CD4-positive, alpha-beta T cell treated with Interleukin-17A for 4 hours (primary cell): ENCODE measurements at regions not wholly inside any gene's neighbourhood (a gene's known extent, or its start where the extent isn't known, plus 50 kb on each side); places are given as distances from the start of the nearest gene placed in this dataset.
"Not testable (repeated sequence)": the region's sequence is repeated elsewhere in the genome, so short reads cannot be mapped to it uniquely, and the experiment has no call there.

Experiments
- DNase-seq: peaks from one replicate; pipeline ENCODE4 v3.0.0-alpha.2; 2020; ENCODE audit warnings: mixed read lengths

- no peak for DNase-seq
Measured at GRCh38 chr4:154164931-154165839, 326.4 kb downstream of the DCHS2 start.

DNA sequence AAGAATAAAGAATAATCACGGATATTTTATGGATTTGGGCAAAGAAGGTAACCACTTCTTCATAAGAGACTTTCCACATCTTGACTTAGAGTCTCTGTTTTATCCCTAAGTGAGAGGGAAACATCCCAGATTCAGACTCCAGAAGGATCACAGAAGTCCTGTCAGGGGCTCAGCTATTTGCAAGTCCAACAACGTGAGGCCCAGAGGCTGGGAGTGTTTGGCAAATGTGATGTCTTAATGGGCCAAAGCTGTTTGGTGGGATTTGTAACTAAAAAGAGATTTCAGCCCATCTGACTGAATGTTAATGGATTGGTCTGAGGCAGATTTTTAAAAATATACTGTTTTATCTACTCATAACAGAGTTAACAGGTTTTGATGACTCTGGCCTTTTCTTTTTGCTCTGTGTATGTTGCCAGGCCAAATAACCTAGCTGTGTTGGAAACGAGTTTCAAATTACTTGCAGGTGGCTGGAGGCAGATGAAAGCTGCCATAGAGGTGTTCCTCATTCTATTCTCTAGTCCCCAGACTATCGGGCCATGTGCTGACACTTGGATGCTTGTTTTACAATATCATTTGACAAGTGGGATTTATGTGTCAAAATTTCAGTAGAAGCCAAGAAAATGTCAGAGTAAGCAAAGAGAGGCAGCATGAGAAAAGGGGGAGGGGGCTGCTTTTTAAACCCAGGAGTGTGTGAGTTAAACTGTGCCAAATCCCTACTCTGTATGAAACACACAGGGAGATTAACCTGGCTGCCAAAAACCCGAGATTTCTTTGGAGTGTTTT is 330.9 kb downstream of the DCHS2 start:
- no peak for DNase-seq

DNA sequence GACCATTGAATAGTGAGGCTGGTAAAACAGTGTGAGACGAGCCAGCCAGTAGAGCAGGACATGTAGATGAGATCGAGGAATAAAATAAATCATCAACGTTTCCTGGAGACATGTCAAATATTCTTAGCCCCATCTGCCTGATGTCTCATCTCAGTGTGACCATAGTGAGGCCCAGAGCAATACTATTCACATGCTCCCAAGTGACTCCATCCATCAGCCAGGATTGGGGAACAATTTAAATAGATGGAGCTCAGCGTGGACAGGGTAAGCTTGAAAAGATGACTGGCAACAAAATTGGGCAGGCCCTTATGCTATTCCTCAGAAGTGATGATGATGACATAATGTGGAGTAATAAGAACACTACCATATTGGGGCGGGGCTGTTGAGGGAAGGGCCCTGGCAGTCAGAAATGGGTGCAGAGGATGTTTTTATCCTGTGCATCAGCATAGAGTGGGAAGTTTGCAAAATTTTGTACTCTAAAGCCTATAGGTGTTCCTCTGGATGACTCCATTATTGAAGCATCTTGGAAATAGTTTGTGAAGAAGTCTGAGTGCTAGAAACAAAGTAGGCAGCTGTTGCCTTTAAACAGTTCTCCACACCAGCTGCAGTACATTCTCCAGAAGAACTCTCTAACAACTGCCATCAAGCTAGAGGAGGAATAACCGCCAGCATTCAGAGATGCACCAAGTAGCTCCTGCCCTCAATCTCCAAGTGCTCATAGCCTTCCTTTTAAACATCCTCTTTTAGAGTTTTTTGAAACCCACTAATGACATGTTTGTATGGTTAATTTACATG is 333.0 kb downstream of the DCHS2 start:
- DNase-seq, result no peak

GRCh38 chr4:154152546-154152945 is 339.1 kb downstream of the DCHS2 start:
- DNase-seq, result no peak

- not testable (repeated sequence) for DNase-seq
Measured at GRCh38 chr4:154149236-154149635, 342.4 kb downstream of the DCHS2 start.

- no peak for DNase-seq
Measured at GRCh38 chr4:154143720-154144119, 347.9 kb downstream of the DCHS2 start.

DNA sequence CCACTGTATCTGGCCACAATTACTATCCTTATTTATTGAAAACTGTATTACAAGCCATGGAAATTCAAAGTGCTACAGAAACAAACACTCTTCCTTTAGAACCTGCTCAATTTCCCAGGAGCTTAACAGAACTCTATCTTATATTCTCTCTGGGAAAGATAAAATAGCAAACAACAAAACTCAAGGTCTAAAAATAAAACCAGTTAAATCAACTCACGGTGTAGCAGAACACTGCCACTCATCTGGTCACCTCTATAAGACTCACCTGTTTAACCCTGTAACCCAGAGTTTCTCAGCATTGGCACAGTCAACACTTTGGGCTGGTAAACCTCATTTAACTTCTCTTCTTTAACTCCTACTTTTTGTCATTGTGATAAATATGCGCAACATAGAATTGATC is 348.9 kb downstream of the DCHS2 start:
- DNase-seq, result no peak

- DNase-seq, result no peak
Measured at GRCh38 chr4:154140869-154141268, 350.7 kb downstream of the DCHS2 start.

DNA sequence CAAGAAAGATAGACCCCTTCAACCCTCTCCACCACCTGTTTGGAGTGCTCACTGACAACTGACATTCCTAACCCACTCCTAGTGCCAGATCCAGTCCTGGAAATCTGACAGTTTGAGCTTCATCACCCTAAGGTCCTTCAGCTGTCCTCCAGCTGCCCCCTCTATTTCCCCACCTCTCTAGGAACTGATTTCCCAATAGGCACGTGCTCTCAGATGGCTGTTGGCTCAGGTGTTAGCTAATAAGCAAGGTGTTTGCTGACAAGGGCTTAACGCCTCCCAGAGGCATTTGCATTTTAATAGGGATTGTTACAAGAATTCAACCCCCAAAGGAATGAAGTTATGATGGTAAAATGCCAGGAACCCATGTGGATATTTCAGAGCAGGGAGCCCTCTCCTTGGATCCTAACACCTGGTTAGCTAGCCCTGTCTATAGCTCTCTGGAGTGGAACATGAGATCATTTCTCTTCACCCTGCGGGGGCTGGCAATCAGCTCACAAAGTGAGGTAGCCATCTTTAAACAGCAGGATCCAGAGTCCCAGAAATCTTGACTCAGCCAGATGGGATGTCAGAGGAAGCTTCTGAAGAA is 348.5 kb upstream of the SFRP2 start:
- no peak for DNase-seq

DNA sequence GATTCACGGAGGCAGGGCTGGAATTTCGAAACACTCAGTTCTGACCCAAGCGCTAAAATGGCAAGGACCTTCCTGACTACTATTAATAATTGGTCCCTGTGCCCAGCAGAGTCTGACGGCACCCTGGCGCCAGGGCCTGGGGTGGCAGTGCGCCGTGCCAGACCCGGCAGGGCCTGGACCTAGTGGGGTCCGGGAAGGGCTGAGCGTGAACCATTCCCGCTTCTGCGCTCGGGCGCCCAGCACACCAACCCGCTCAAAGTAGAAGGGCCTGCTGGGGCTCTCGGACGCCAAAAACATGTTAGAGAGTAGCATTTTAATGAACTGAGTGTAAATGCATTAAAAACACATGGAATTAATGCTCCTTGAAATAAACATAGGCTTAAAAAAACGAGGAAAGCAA is 346.7 kb upstream of the SFRP2 start:
- no peak for DNase-seq

GRCh38 chr4:154132406-154132805 is 343.5 kb upstream of the SFRP2 start:
- no peak for DNase-seq

GRCh38 chr4:154126276-154126675 is 337.4 kb upstream of the SFRP2 start:
- DNase-seq, result no peak

DNA sequence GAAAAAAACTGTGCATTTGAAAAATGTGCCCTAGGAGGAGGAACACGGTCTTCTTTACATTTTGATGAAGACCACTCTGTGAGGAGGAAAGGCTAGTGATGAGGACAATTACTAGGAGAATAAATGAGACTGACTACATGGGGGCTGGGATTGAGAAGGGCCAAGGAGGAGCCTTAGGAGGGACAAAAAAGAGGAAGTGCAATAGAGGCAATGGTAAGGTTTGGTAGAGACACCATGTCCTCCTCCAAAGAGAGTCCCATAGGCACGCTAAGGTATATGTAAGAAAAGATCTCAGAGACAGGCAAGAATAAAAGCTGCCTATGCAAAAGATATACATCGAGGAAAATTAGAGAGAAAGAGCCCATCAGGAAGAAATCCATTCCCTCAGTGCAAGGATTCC is 336.5 kb upstream of the SFRP2 start:
- DNase-seq, result no peak

DNA sequence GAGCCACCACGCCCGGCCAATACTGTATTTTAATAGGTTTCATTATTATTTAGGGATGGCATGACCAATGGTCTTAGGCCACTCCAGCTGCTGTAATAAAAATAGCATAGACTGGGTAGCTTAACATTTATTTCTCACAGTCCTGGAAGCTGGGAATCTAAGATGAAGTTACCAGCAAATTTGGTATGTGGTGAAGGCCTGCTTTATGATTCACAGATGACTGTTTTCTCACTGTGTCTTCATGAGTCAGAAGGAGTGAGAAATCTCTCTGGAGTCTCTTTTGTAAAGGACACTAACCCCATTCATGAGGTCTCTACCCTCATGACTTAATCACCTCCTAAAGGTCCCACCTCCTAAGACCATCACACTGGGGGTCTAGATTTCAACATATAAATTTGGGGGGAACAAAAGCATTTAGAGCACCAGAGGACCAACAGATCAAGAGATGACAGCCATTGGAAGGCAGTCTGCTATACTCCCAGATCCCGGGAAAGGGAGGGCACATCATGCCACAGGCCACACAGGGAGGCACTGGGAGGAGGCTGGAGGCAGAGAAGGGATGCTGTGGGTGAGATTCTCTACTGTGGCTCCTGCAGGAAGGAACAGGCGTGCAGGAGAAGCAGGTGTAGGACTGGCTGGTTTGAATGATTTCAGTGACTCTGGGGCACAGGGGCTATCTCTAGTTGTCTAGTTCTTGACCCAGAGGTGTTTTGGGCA is 335.8 kb upstream of the SFRP2 start:
- DNase-seq, result no peak

DNA sequence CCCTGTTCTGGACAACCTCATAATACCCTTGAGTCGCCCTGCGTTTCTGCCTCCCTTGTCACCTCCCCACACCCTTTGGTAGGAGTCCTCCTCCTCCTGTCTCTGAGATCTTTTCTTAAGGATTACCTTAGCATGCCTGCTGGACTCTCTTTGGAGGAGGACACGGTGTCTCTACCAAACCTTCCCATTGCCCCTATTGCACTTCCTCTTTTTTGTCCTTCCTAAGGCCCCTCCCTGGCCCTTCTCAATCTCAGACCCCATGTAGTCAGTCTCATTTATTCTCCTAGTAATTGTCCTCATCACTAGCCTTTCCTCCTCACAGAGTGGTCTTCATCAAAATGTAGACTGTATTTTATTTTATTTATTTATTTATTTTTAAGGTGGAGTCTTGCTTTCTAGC is 335.0 kb upstream of the SFRP2 start:
- DNase-seq, result no peak

DNA sequence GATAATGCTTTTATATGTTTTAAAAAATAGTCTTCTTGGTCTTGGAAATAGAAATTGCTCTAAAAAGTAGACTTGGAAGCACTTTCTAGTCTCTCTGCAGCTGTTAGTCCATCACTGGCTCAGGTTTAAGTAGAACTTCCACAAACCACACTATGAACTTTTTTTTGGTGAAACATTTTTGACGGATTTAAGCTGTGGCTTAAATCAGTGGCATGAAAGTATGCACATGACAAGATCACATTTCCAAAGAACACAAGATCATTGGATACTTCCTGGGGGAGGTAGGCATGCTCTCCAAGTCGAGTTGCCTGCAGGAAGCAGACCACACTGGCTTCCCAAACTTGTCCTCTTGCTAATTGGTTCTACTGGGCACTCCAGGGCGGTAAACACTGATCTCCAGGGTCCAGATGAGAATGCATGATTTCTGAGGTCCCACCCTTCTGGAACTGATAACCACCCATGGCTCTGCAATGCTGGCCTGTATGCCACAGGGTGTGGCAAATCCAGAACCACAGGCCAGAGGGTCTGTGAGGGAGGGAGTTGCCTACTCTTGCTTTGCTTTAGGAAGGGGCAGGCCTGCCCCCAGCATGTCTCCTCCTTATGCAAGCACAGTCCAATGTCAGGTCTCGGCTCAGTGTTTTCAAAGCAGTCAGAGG is 331.9 kb upstream of the SFRP2 start:
- no peak for DNase-seq

GRCh38 chr4:154120006-154120676 is 331.3 kb upstream of the SFRP2 start:
- DNase-seq, result no peak

DNA sequence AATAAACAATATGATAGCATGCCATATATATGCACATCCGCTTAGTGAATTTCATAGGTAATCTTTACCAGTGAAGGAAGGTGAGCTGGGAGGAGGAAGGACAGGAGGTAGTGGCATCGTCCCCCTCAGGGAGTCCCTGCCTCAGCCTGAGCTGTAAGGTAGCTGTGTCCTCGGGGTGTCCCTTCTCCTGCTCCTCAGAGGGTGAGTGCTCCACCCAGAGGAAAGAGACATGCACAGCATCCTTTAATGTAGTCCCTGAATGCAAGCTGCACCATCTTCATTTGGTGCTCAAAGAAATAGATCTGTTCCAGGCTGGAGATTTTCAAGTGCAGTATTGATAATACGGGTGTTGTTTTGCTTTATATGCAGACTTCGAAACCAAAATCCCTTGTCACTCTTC is 330.4 kb upstream of the SFRP2 start:
- no peak for DNase-seq

- not testable (repeated sequence) for DNase-seq
Measured at GRCh38 chr4:154117726-154118125, 328.8 kb upstream of the SFRP2 start.

- DNase-seq, result no peak
Measured at GRCh38 chr4:154107337-154107736, 318.5 kb upstream of the SFRP2 start.

DNA sequence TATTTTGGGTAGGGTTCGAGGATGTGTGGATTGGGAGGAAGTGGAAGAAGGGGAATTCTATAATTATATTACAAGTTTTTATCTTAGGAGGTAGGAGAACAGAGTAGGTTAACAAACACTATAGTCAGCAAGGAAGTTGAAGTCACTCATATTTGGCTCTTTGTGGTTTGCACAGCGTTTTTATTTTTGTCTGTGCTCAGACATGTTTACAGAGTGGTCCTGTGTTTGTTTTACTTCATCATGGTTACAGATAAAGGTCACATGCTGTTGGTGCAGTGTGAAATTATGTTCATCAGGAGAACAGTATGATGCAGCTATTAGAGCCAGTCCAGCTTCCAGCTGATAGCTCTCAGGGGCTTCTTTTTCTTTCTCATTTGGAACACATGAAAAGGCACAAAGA is 299.9 kb upstream of the SFRP2 start:
- no peak for DNase-seq
